ENCODE measurements at regions not wholly inside any gene's neighbourhood (a gene's known extent, or its start where the extent isn't known, plus 50 kb on each side); places are given as distances from the start of the nearest gene placed in this dataset.

DNA sequence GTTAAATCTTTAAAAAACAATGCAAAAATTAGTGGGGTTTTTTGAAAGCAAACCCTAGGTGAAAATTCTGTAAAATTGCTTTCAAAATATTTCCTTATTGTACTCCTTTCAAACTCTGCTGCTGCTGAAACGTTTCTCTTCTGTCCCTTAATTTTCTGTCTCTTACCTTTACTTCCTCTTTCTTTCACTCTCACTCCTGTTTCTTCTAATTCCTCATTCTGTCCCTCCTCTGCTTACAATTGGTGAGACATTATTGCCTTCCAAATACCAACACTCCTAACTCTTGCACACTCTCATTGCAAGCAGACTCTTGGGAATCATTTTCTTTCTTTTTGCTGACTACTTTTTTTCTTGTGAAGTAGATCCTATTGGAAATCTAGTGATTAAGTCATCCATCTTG, 685.6 kb upstream of the SLITRK1 start:
- Histone ChIP-seq H3F3A (ENCODE audit: insufficient read depth, low read length) (no peaks in the 10 kb centered on the region), H3K36me3 (ENCODE audit: insufficient read depth, low read length) (no peaks in the 10 kb centered on the region), H3K27me3 (ENCODE audit: insufficient read depth, low read length) (no peaks in the 10 kb centered on the region), H3K9ac (ENCODE audit: low read length) (no peak overlapping the region), H4K20me1 (ENCODE audit: insufficient read depth, low read length) (no peaks in the 10 kb centered on the region), H3K9me3 (ENCODE audit: low read length) (no peaks in the 10 kb centered on the region), H3K9me2 (ENCODE audit: low read depth, low read length) (no peaks in the 10 kb centered on the region), H3K79me2 (ENCODE audit: insufficient read depth, low read length) (no peaks in the 10 kb centered on the region), H3K27ac (ENCODE audit: low read depth, low read length, poor library complexity, severe bottlenecking) (no peak overlapping the region), H2AFZ (ENCODE audit: low read length) (no peak overlapping the region), H3K4me2 (ENCODE audit: low read length) (no peak overlapping the region), H3K4me1 (ENCODE audit: insufficient read depth, low read length, severe bottlenecking) (no peaks in the 10 kb centered on the region), H3K4me3 (ENCODE audit: low read depth, low read length, poor library complexity, severe bottlenecking) (no peak overlapping the region)
- TF ChIP-seq EZH2 (IDR thresholded peaks at IDR 0.05; ENCODE audit: borderline replicate concordance, low read length) = no peak
- TF ChIP-seq, protein P1, sequence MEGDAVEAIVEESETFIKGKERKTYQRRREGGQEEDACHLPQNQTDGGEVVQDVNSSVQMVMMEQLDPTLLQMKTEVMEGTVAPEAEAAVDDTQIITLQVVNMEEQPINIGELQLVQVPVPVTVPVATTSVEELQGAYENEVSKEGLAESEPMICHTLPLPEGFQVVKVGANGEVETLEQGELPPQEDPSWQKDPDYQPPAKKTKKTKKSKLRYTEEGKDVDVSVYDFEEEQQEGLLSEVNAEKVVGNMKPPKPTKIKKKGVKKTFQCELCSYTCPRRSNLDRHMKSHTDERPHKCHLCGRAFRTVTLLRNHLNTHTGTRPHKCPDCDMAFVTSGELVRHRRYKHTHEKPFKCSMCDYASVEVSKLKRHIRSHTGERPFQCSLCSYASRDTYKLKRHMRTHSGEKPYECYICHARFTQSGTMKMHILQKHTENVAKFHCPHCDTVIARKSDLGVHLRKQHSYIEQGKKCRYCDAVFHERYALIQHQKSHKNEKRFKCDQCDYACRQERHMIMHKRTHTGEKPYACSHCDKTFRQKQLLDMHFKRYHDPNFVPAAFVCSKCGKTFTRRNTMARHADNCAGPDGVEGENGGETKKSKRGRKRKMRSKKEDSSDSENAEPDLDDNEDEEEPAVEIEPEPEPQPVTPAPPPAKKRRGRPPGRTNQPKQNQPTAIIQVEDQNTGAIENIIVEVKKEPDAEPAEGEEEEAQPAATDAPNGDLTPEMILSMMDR (IDR thresholded peaks at IDR 0.05; ENCODE audit: low read length) = no peak

DNA sequence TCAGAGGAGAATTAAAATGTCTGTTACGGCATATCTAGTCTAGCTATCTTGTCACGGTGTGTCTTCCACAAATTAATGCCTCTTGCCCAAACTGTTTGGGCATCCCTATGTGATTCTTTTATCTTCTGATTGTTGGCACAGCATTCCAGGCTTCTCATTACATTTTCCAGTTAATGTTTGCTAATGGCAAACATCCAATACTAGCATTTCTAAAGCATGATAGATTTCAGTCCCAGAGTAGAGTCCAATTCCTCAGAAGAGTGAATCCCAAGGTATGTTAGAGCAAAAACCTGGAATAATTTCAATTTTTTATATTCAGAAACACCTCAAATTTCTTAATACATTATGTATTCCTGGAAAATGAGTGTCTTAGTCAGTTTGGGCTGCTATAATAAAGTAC, 684.5 kb upstream of the SLITRK1 start:
- Histone ChIP-seq H3K4me1 (ENCODE audit: insufficient read depth, low read length, severe bottlenecking) (no peaks in the 10 kb centered on the region), H2AFZ (ENCODE audit: low read length) (no peak overlapping the region), H3K79me2 (ENCODE audit: insufficient read depth, low read length) (no peaks in the 10 kb centered on the region), H3K27ac (ENCODE audit: low read depth, low read length, poor library complexity, severe bottlenecking) (no peak overlapping the region), H4K20me1 (ENCODE audit: insufficient read depth, low read length) (no peaks in the 10 kb centered on the region), H3K9me3 (ENCODE audit: low read length) (no peaks in the 10 kb centered on the region), H3K27me3 (ENCODE audit: insufficient read depth, low read length) (no peaks in the 10 kb centered on the region), H3K9ac (ENCODE audit: low read length) (no peak overlapping the region), H3K4me2 (ENCODE audit: low read length) (no peak overlapping the region), H3K36me3 (ENCODE audit: insufficient read depth, low read length) (no peaks in the 10 kb centered on the region), H3K9me2 (ENCODE audit: low read depth, low read length) (no peaks in the 10 kb centered on the region), H3F3A (ENCODE audit: insufficient read depth, low read length) (no peaks in the 10 kb centered on the region), H3K4me3 (ENCODE audit: low read depth, low read length, poor library complexity, severe bottlenecking) (no peak overlapping the region)
- TF ChIP-seq, protein P1 (IDR thresholded peaks at IDR 0.05; ENCODE audit: low read length) = no peak
- TF ChIP-seq EZH2 (IDR thresholded peaks at IDR 0.05; ENCODE audit: borderline replicate concordance, low read length) = no peak

DNA sequence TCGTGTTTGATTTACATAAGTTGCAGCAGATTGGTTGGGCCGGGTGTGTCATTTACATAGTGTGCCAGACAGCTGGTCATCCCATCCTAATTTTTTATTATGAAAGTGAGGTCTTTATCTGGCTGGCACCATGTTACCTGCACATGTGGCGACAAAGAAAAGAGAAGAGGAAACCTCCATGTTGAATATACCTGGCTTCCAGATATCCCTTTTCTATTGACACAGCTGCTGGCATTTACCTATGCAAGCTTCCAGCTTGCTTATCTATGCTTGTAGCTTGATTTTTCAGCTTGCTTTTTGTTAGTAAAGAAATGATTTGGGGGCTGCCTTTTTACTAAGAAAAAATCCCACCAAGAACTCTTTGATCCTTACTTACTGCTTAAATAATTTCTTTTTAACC, 681.3 kb upstream of the SLITRK1 start:
- no peaks in the 10 kb centered on the region for H3K4me1 ChIP-seq (ENCODE audit: insufficient read depth, low read length, severe bottlenecking)
- H3K4me2 ChIP-seq (ENCODE audit: low read length) = no peak overlapping the region
- no peaks in the 10 kb centered on the region for H3K9me2 ChIP-seq (ENCODE audit: low read depth, low read length)
- H3F3A ChIP-seq (ENCODE audit: insufficient read depth, low read length) = no peaks in the 10 kb centered on the region
- no peak overlapping the region for H3K4me3 ChIP-seq (ENCODE audit: low read depth, low read length, poor library complexity, severe bottlenecking)
- H3K36me3 ChIP-seq (ENCODE audit: insufficient read depth, low read length) = no peaks in the 10 kb centered on the region
- no peaks in the 10 kb centered on the region for H3K79me2 ChIP-seq (ENCODE audit: insufficient read depth, low read length)
- no peaks in the 10 kb centered on the region for H4K20me1 ChIP-seq (ENCODE audit: insufficient read depth, low read length)
- H3K9me3 ChIP-seq (ENCODE audit: low read length) = no peaks in the 10 kb centered on the region
- no peak overlapping the region for H3K9ac ChIP-seq (ENCODE audit: low read length)
- H3K27me3 ChIP-seq (ENCODE audit: insufficient read depth, low read length) = no peaks in the 10 kb centered on the region
- no peak overlapping the region for H2AFZ ChIP-seq (ENCODE audit: low read length)
- H3K27ac ChIP-seq (ENCODE audit: low read depth, low read length, poor library complexity, severe bottlenecking) = no peak overlapping the region
- TF ChIP-seq, protein P1 (IDR thresholded peaks at IDR 0.05; ENCODE audit: low read length) = no peak
- no peak for TF ChIP-seq EZH2 (IDR thresholded peaks at IDR 0.05; ENCODE audit: borderline replicate concordance, low read length)
